Ishikawa (cell line): ENCODE measurements at regions not wholly inside any gene's neighbourhood (a gene's known extent, or its start where the extent isn't known, plus 50 kb on each side); places are given as distances from the start of the nearest gene placed in this dataset.

Experiments
- CEBPB ChIP-seq: IDR thresholded peaks from 2 replicates; pipeline ENCODE4 v1.6.1; 2012
- CREB1 ChIP-seq: IDR thresholded peaks from 2 replicates; pipeline ENCODE4 v1.6.1; 2012; ENCODE audit warnings: low read depth
- EGR1 ChIP-seq: IDR thresholded peaks from 2 replicates; pipeline ENCODE4 v1.6.1; 2012
- EP300 ChIP-seq: IDR thresholded peaks from 2 replicates; pipeline ENCODE4 v1.6.1; 2012; ENCODE audit warnings: borderline replicate concordance
- FOXM1 ChIP-seq: IDR thresholded peaks from 2 replicates; pipeline ENCODE4 v1.6.1; 2012; ENCODE audit warnings: low read depth, borderline replicate concordance
- MAX ChIP-seq: IDR thresholded peaks from 2 replicates; pipeline ENCODE4 v1.6.1; 2012
- NFIC ChIP-seq: IDR thresholded peaks from 2 replicates; pipeline ENCODE4 v1.6.1; 2012
- RAD21 ChIP-seq: IDR thresholded peaks from 2 replicates; pipeline ENCODE4 v1.6.1; 2012; ENCODE audit warnings: low read depth
- REST ChIP-seq: IDR thresholded peaks from 2 replicates; pipeline ENCODE4 v1.6.1; 2012; ENCODE audit warnings: low read depth, mild to moderate bottlenecking
- TAF1 ChIP-seq: IDR thresholded peaks from 2 replicates; pipeline ENCODE4 v1.6.1; 2012; ENCODE audit warnings: low read depth, mild to moderate bottlenecking
- TCF12 ChIP-seq: IDR thresholded peaks from 2 replicates; pipeline ENCODE4 v1.6.1; 2012; ENCODE audit warnings: low read depth
- TEAD4 ChIP-seq: IDR thresholded peaks from 2 replicates; pipeline ENCODE4 v1.6.1; 2012
- USF1 ChIP-seq: IDR thresholded peaks from 2 replicates; pipeline ENCODE4 v1.6.1; 2012
- YY1 ChIP-seq: IDR thresholded peaks from 2 replicates; pipeline ENCODE4 v1.6.1; 2012; ENCODE audit warnings: low read depth
- ZBTB7A ChIP-seq: IDR thresholded peaks from 2 replicates; pipeline ENCODE4 v1.6.1; 2012; ENCODE audit warnings: low read depth

- TF ChIP-seq RAD21 = no peak
- TF ChIP-seq CREB1 = no peak
Measured at GRCh38 chr11:130707217-130707616, 209.1 kb downstream of the SNX19 start.

GRCh38 chr11:130709531-130709930 is 206.7 kb downstream of the SNX19 start:
- TF ChIP-seq EP300 (no peak), TCF12 (no peak), RAD21 (no peak), FOXM1 (no peak), MAX (no peak), NFIC (no peak), EGR1 (no peak), REST (no peak), USF1 (no peak), CEBPB (no peak), YY1 (no peak), TAF1 (no peak), CREB1 (no peak), ZBTB7A (no peak), TEAD4 (no peak)

- no peak for TF ChIP-seq NFIC
- no peak for TF ChIP-seq RAD21
- TF ChIP-seq REST = no peak
- no peak for TF ChIP-seq TEAD4
- no peak for TF ChIP-seq ZBTB7A
- TF ChIP-seq CEBPB = no peak
- TF ChIP-seq TAF1 = no peak
- no peak for TF ChIP-seq USF1
Measured at GRCh38 chr11:130710021-130710420, 206.3 kb downstream of the SNX19 start.

GRCh38 chr11:130710497-130711012 is 205.7 kb downstream of the SNX19 start:
- TF ChIP-seq REST (no peak), CEBPB (0 out of 2 replicates have a peak, but pooled peaks have one; percentile 24)

- peak; percentile 78 for TF ChIP-seq MAX
- TF ChIP-seq RAD21 = no peak
- TF ChIP-seq EGR1 = no peak
- no peak for TF ChIP-seq REST
- TF ChIP-seq FOXM1 = peak; percentile 91
- TF ChIP-seq NFIC = peak; percentile 74
- peak; percentile 40; the same call in 1 of the 2 replicates for TF ChIP-seq TAF1
- peak; percentile 92 for TF ChIP-seq TCF12
- TF ChIP-seq YY1 = no peak
- TF ChIP-seq EP300 = peak; percentile 96
- TF ChIP-seq TEAD4 = peak; percentile 83
- no peak for TF ChIP-seq CREB1
- no peak for TF ChIP-seq USF1
- no peak for TF ChIP-seq ZBTB7A
- no peak for TF ChIP-seq CEBPB
Measured at GRCh38 chr11:130711193-130711592, 205.1 kb downstream of the SNX19 start.
